Breast epithelium (tissue), 4 donors: ENCODE measurements at regions not wholly inside any gene's neighbourhood (a gene's known extent, or its start where the extent isn't known, plus 50 kb on each side); places are given as distances from the start of the nearest gene placed in this dataset.

Experiments
- DNase-seq, 2 donors: peaks; one replicate each; pipeline ENCODE4 v3.0.0-alpha.2; 2019; ENCODE audit warnings: low spot score in 2 of 2
- H3K27ac ChIP-seq, 2 donors: fragments of 200-600 bp; sonication (generic) in 1 of 2; one replicate each; pipeline ENCODE4 v1.5.1; 2016 to 2019; ENCODE audit warnings: mild to moderate bottlenecking in 1 of 2
- H3K27me3 ChIP-seq, 2 donors: fragments of 200-600 bp; sonication (generic) in 1 of 2; one replicate each; pipeline versions ENCODE4 v1.5.1 to v1.6.0; 2017 to 2019; ENCODE audit warnings: control low read depth in 1 of 2, mild to moderate bottlenecking in 1 of 2
- H3K36me3 ChIP-seq: fragments of 200-600 bp; one replicate; pipeline ENCODE4 v1.5.1; 2019
- H3K4me1 ChIP-seq, 2 donors: fragments of 200-600 bp; sonication (generic); one replicate each; pipeline ENCODE4 v1.5.1; 2016 to 2019; ENCODE audit warnings: control low read depth in 1 of 2
- H3K4me3 ChIP-seq, 3 donors: fragments of 200-600 bp; sonication (generic); 1 replicate in 2 of 3; 2 replicates in 1 of 3; pipeline ENCODE4 v1.5.1; 2016 to 2019; ENCODE audit warnings: mild to moderate bottlenecking in 3 of 3, moderate library complexity in 2 of 3
- H3K9me3 ChIP-seq, 2 donors: fragments of 200-600 bp; sonication (generic) in 1 of 2; one replicate each; pipeline ENCODE4 v1.5.1; 2016 to 2019; ENCODE audit warnings: control low read depth in 1 of 2
- POLR2A ChIP-seq: fragments of 450-650 bp; IDR thresholded peaks from one replicate; pipeline ENCODE4 v1.6.1; 2016; ENCODE audit warnings: antibody characterized with exemption, mild to moderate bottlenecking, moderate library complexity
- POLR2AphosphoS5 ChIP-seq, 3 donors: sonication (generic); formaldehyde crosslinking; IDR thresholded peaks; one replicate each; pipeline ENCODE4 v1.6.1; 2017; ENCODE audit warnings: antibody characterized with exemption in 3 of 3
- intact Hi-C: fragments of 100-400 bp; cut with DNase I; formaldehyde crosslinking; loops from one replicate; pipeline ENCODE4 v1.15.1; 2023; ENCODE audit warnings: low total_unique reads
- TF ChIP-seq, protein P1 (sequence below), 3 donors: fragments of 450-650 bp; IDR thresholded peaks; one replicate each; pipeline ENCODE4 v1.5.1; 2016 to 2017; ENCODE audit warnings: antibody characterized with exemption in 3 of 3, mild to moderate bottlenecking in 3 of 3, moderate library complexity in 3 of 3

DNA sequence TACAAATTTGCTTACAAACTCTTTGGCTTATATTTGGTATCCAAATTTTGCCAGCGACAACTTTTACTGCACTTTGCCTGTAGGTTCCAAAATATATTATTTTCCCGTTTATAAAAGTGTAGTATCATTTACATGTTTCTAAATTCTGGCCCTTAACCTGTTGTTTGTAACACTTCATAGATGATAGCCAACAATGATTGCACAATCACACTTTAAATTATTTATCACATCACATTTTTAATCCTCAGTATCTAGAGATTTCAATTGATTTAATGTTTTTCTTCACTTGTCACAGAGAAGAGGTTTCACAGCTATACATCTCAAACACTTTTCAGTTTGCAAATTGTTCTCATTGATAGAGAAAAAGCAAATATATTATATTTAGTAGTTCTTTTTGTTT, 1151.2 kb upstream of the EYS start:
- TF ChIP-seq, protein P1, sequence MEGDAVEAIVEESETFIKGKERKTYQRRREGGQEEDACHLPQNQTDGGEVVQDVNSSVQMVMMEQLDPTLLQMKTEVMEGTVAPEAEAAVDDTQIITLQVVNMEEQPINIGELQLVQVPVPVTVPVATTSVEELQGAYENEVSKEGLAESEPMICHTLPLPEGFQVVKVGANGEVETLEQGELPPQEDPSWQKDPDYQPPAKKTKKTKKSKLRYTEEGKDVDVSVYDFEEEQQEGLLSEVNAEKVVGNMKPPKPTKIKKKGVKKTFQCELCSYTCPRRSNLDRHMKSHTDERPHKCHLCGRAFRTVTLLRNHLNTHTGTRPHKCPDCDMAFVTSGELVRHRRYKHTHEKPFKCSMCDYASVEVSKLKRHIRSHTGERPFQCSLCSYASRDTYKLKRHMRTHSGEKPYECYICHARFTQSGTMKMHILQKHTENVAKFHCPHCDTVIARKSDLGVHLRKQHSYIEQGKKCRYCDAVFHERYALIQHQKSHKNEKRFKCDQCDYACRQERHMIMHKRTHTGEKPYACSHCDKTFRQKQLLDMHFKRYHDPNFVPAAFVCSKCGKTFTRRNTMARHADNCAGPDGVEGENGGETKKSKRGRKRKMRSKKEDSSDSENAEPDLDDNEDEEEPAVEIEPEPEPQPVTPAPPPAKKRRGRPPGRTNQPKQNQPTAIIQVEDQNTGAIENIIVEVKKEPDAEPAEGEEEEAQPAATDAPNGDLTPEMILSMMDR (IDR thresholded peaks at IDR 0.05) = no peak
- TF ChIP-seq POLR2AphosphoS5 (IDR thresholded peaks at IDR 0.05) (no peak), POLR2A (no peak)
- no peaks in the 10 kb centered on the region for H3K27me3 ChIP-seq
- H3K27ac ChIP-seq = no peak overlapping the region
- no peak for DNase-seq
- intact Hi-C loops = no loop called here
- H3K4me1 ChIP-seq = no peaks in the 10 kb centered on the region
- no peaks in the 10 kb centered on the region for H3K36me3 ChIP-seq
- no peaks in the 10 kb centered on the region for H3K9me3 ChIP-seq
- no peak overlapping the region for H3K4me3 ChIP-seq

DNA sequence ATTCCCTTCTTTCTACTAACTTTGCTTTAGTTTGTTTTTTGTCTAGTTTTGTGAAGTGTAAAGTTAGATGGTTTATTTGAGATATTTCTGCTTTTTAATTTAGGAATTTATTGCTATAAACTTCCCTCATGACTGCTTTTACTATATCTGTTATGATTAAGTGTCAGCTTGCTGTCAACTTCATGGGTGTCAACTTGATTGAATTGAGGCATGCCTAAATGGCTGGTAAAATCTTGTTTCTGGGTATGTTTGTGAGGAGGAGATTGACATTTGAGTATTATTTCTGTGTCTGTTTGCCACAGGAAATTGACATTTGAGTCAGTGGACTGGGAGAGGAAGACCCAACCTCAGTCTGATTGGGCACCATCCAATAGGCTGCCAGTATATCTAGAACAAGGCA, 1147.0 kb upstream of the EYS start:
- TF ChIP-seq, protein P1 (IDR thresholded peaks at IDR 0.05) = no peak
- no peak for TF ChIP-seq POLR2A
- no peak for TF ChIP-seq POLR2AphosphoS5 (IDR thresholded peaks at IDR 0.05)
- DNase-seq = no peak
- intact Hi-C loops = no loop called here
- Histone ChIP-seq H3K4me1 (no peaks in the 10 kb centered on the region), H3K27me3 (no peaks in the 10 kb centered on the region), H3K36me3 (no peaks in the 10 kb centered on the region), H3K4me3 (no peak overlapping the region), H3K27ac (no peak overlapping the region), H3K9me3 (no peaks in the 10 kb centered on the region)

DNA sequence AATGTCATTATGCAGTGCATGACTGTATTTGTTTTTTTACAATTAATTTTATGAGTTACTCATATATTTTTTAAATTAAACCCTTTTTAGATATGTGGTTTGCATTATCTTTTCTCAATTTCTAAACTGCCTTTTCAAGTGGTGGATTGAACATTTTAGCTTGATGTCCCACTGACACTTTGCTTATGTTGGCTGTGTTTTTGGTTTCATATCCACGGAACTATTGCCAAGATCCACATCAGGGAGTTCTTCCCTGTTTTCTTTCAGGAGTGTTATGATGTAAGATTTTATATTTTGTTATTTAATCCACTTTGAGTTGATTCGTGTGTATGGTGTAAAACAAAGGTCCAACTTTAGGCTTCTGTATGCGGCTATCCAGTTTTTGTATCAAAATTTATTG, 1144.9 kb upstream of the EYS start:
- H3K36me3 ChIP-seq = no peaks in the 10 kb centered on the region
- H3K27ac ChIP-seq = no peak overlapping the region
- no peak for DNase-seq
- no peaks in the 10 kb centered on the region for H3K27me3 ChIP-seq
- no peaks in the 10 kb centered on the region for H3K9me3 ChIP-seq
- TF ChIP-seq POLR2AphosphoS5 (IDR thresholded peaks at IDR 0.05) (no peak), POLR2A (no peak)
- no peak overlapping the region for H3K4me3 ChIP-seq
- intact Hi-C loops = no loop called here
- H3K4me1 ChIP-seq = no peaks in the 10 kb centered on the region

- no peaks in the 10 kb centered on the region for H3K36me3 ChIP-seq
- intact Hi-C loops = no loop called here
- no peaks in the 10 kb centered on the region for H3K27me3 ChIP-seq
- no peaks in the 10 kb centered on the region for H3K9me3 ChIP-seq
- DNase-seq = no peak
- no peak overlapping the region for H3K4me3 ChIP-seq
- TF ChIP-seq, protein P1 (IDR thresholded peaks at IDR 0.05) = no peak
- TF ChIP-seq POLR2AphosphoS5 (IDR thresholded peaks at IDR 0.05) = no peak
- no peaks in the 10 kb centered on the region for H3K4me1 ChIP-seq
- H3K27ac ChIP-seq = no peak overlapping the region
Measured at GRCh38 chr6:66849843-66850242, 1142.8 kb upstream of the EYS start.

DNA sequence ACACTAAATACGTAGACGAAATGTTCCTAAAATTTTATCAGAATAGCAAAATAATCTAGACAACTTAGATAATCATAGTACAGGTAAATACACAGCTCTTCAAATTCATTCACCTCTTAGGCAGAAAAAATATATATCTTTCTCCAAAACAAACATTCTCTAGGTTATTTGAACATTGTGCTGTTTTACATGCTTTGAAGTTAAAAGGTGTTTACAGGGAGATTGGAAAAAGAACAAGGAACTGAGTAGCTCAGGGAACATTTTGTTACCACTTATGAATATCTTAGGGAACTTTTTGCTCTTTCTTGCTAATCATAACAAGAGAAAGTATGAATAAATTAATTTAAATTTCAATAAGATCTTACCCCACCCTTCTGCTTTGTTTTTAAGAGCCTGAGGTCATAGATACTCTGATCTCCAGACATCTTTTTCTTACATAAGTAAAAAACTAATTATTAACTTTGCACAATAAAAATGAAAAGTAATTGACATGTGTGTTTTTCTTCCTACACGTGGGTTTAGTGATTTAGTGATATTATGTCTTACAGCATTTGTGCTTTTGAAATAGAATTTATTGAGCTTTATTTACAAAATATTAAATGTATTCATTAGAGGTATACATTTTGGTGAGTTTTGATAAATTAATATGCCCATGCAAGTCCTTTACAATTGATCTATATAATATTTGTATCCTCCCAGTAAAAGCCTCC, 1141.4 kb upstream of the EYS start:
- no peak for DNase-seq
- TF ChIP-seq POLR2A (no peak), POLR2AphosphoS5 (IDR thresholded peaks at IDR 0.05) (no peak)
- TF ChIP-seq, protein P1 (IDR thresholded peaks at IDR 0.05) = no peak
- H3K4me3 ChIP-seq = no peak overlapping the region
- no peaks in the 10 kb centered on the region for H3K36me3 ChIP-seq
- intact Hi-C loops = no loop called here
- no peak overlapping the region for H3K27ac ChIP-seq
- H3K4me1 ChIP-seq = no peaks in the 10 kb centered on the region
- no peaks in the 10 kb centered on the region for H3K27me3 ChIP-seq
- no peaks in the 10 kb centered on the region for H3K9me3 ChIP-seq
